ENCODE measurements at regions not wholly inside any gene's neighbourhood (a gene's known extent, or its start where the extent isn't known, plus 50 kb on each side); places are given as distances from the start of the nearest gene placed in this dataset.

GRCh38 chr5:8870349-8870958 is 675.4 kb downstream of the SEMA5A start:
- no peak for TF ChIP-seq CTCF (IDR thresholded peaks at IDR 0.05; ENCODE audit: borderline replicate concordance, control extremely low read depth, extremely low read depth, insufficient read depth, missing control alignments)
- DNase-seq (ENCODE audit: low spot score), result no peak
- in situ Hi-C loops (cut with MboI; ENCODE audit: low sequenced_read_pairs, unreplicated experiment), result no loop called here

- no peak for DNase-seq (ENCODE audit: low spot score)
- in situ Hi-C loops (cut with MboI; ENCODE audit: low sequenced_read_pairs, unreplicated experiment), result no loop called here
Measured at GRCh38 chr5:8870959-8871355, 674.9 kb downstream of the SEMA5A start.

GRCh38 chr5:8871446-8871845 is 674.4 kb downstream of the SEMA5A start:
- no peak for TF ChIP-seq CTCF (IDR thresholded peaks at IDR 0.05; ENCODE audit: borderline replicate concordance, control extremely low read depth, extremely low read depth, insufficient read depth, missing control alignments)
- no peak for DNase-seq (ENCODE audit: low spot score)
- in situ Hi-C loops (cut with MboI; ENCODE audit: low sequenced_read_pairs, unreplicated experiment), result no loop called here

More at GRCh38 chr5:8870959-8871355, 674.9 kb downstream of the SEMA5A start:
- TF ChIP-seq CTCF (IDR thresholded peaks at IDR 0.05; ENCODE audit: borderline replicate concordance, control extremely low read depth, extremely low read depth, insufficient read depth, missing control alignments), result no peak

- in situ Hi-C loops (cut with MboI; ENCODE audit: low sequenced_read_pairs, unreplicated experiment), result no loop called here
- no peak for DNase-seq (ENCODE audit: low spot score)
- TF ChIP-seq CTCF (IDR thresholded peaks at IDR 0.05; ENCODE audit: borderline replicate concordance, control extremely low read depth, extremely low read depth, insufficient read depth, missing control alignments), result no peak
Measured at GRCh38 chr5:8875722-8876121, 670.2 kb downstream of the SEMA5A start.

GRCh38 chr5:8879248-8879647 is 666.6 kb downstream of the SEMA5A start:
- no peak for TF ChIP-seq CTCF (IDR thresholded peaks at IDR 0.05; ENCODE audit: borderline replicate concordance, control extremely low read depth, extremely low read depth, insufficient read depth, missing control alignments)
- DNase-seq (ENCODE audit: low spot score), result no peak
- in situ Hi-C loops (cut with MboI; ENCODE audit: low sequenced_read_pairs, unreplicated experiment), result no loop called here

GRCh38 chr5:8884029-8884428 is 661.8 kb downstream of the SEMA5A start:
- DNase-seq (ENCODE audit: low spot score), result no peak
- TF ChIP-seq CTCF (IDR thresholded peaks at IDR 0.05; ENCODE audit: borderline replicate concordance, control extremely low read depth, extremely low read depth, insufficient read depth, missing control alignments), result no peak
- in situ Hi-C loops (cut with MboI; ENCODE audit: low sequenced_read_pairs, unreplicated experiment), result no loop called here
